ENCODE measurements at regions not wholly inside any gene's neighbourhood (a gene's known extent, or its start where the extent isn't known, plus 50 kb on each side); places are given as distances from the start of the nearest gene placed in this dataset.

DNA sequence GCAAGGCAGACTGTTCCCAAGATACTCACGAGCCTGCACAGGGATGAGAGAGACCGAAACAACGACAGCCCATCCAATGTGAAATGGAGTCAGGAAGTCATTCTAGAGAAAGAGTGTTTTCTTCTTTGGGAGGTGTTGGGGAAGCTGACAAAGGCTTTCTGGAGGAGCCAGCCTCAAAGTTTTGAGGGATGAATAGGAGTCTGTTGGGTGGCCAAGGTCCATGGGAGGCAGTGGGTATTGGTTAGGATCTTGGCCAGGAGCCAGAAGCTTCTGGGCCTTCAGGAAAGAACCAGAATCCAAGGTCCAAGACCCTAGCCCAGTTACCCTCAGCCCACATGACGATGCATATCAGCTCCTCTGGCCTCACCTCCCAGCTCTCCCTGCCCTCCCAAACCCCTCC lies 59.9 kb upstream of the SHISAL1 start:
- DNase-seq (ENCODE audit: low read depth in 2 of 2) = no peak
- Histone ChIP-seq H3K4me2 (ENCODE audit: extremely low read depth, insufficient read depth, low read length) (no peak overlapping the region), H3K36me3 (ENCODE audit: control insufficient read depth, insufficient read depth, low read length) (no peaks in the 10 kb centered on the region), H3K79me2 (ENCODE audit: control insufficient read depth, insufficient read depth, low read length) (no peaks in the 10 kb centered on the region), H3K9me3 (ENCODE audit: control insufficient read depth, insufficient read depth, low read depth, low read length) (no peaks in the 10 kb centered on the region), H3K4me1 (ENCODE audit: control insufficient read depth, extremely low read depth, insufficient read depth, low read length) (no peaks in the 10 kb centered on the region), H3K9ac (ENCODE audit: insufficient read depth, low read length) (no peak overlapping the region), H3K27me3 (ENCODE audit: control insufficient read depth, insufficient read depth, low read length) (no peaks in the 10 kb centered on the region), H3K27ac (ENCODE audit: insufficient read depth, low read length) (no peak overlapping the region), H2AFZ (ENCODE audit: low read length) (no peak overlapping the region), H4K20me1 (ENCODE audit: control insufficient read depth, extremely low read depth, insufficient read depth, low read length) (no peaks in the 10 kb centered on the region), H3K4me3 (replicated peaks in 1 of 4; ENCODE audit: control extremely low read depth in 1 of 4, insufficient read depth in 1 of 4, low read depth in 3 of 4, low read length in 4 of 4) (no peak overlapping the region)
- no peak for TF ChIP-seq EZH2 (IDR thresholded peaks at IDR 0.05; ENCODE audit: low read length, missing control alignments)
- no peak for TF ChIP-seq CTCF (conservative IDR thresholded peaks at IDR 0.05 in 1 of 2, IDR thresholded peaks at IDR 0.05 in 1 of 2; ENCODE audit: low read depth in 1 of 2, low read length in 2 of 2)

DNA sequence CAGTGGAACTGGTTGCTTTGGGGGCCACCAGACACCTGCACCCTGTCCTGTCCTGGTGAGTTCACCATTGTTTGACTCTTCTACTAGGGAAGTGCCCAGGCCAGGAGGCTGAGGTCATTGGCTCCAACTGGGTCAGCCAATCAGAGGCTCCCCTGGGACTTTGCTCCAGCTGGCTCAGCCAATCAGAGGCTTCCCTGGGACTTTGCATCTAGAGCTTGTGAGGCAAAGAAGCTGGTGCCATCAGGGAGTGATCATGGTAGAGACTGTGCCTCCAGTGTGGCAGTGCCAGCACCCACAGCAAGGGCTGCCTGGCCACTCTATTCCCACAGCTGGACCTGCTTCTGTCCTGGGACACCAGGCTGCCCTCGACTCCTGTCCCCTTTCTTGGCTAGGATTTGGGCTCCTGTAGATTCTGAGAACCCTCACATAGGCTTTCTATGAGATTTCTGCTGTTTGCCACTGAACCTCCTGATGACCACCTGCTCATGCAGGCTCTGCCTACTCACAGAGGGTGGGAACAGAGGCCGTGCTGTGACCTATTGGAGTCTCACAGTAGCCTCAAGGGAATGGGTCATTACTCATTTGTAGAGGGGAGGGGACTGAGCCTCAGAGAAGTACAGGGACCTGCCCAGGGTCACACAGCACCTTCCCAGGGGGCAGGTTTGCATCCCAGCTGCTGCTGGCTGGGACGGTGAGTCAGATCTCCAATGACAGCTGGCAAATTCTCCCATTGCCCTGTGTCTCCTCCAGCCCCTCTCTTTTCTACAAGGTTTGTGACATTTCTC lies 59.2 kb upstream of the SHISAL1 start:
- Histone ChIP-seq H3K4me1 (ENCODE audit: control insufficient read depth, extremely low read depth, insufficient read depth, low read length) (no peaks in the 10 kb centered on the region), H2AFZ (ENCODE audit: low read length) (no peak overlapping the region), H3K27ac (ENCODE audit: insufficient read depth, low read length) (no peak overlapping the region), H3K9me3 (ENCODE audit: control insufficient read depth, insufficient read depth, low read depth, low read length) (no peaks in the 10 kb centered on the region), H3K79me2 (ENCODE audit: control insufficient read depth, insufficient read depth, low read length) (no peaks in the 10 kb centered on the region), H4K20me1 (ENCODE audit: control insufficient read depth, extremely low read depth, insufficient read depth, low read length) (no peaks in the 10 kb centered on the region), H3K27me3 (ENCODE audit: control insufficient read depth, insufficient read depth, low read length) (no peaks in the 10 kb centered on the region), H3K4me2 (ENCODE audit: extremely low read depth, insufficient read depth, low read length) (no peak overlapping the region), H3K4me3 (replicated peaks in 1 of 4; ENCODE audit: control extremely low read depth in 1 of 4, insufficient read depth in 1 of 4, low read depth in 3 of 4, low read length in 4 of 4) (no peak overlapping the region), H3K36me3 (ENCODE audit: control insufficient read depth, insufficient read depth, low read length) (no peaks in the 10 kb centered on the region), H3K9ac (ENCODE audit: insufficient read depth, low read length) (no peak overlapping the region)
- no peak for DNase-seq (ENCODE audit: low read depth in 2 of 2)
- TF ChIP-seq EZH2 (IDR thresholded peaks at IDR 0.05; ENCODE audit: low read length, missing control alignments) (no peak), CTCF (conservative IDR thresholded peaks at IDR 0.05 in 1 of 2, IDR thresholded peaks at IDR 0.05 in 1 of 2; ENCODE audit: low read depth in 1 of 2, low read length in 2 of 2) (no peak)

DNA sequence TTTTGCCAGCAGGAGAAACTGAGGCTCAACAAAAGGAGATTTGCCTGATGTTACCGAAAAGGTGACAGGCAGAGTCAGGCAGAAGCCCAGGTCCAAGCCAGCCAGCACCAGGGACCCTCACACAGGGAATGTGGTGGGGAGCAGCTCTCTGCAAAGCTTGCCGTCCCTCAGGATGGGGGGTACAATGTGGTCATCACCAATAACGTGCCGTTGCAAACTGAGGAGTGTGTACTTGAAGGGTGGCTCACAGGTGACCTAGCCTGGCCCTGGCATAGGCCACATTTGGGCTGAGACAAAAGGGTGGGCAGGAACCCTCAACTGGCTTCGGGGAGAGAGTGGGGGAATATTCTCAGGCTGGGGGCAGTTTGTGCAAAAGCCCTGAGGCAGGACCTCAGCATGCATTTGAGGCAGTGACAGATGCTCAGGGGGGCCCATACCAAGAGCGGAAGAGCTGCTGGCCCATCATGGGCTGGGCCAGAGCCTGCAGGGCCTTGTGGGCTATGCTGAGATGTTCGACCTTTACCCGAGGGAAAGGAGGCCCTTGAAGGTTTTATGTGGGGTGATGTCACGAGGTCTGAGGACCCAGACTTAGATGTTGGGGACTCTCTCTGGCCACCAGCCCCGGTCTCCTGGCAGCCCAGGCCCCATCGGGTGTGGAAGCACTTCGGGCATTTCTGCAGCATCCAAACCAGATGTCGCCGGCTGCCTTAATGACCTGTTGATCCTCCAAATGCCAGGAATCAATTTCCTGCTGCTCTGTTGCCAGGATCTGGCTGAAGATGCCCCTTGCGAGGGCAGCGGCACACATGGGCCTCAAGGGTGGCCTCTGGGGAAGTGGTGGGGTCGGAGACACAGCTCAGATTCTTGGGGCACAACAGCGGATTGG lies 57.4 kb upstream of the SHISAL1 start:
- no peaks in the 10 kb centered on the region for H3K9me3 ChIP-seq (ENCODE audit: control insufficient read depth, insufficient read depth, low read depth, low read length)
- H3K27me3 ChIP-seq (ENCODE audit: control insufficient read depth, insufficient read depth, low read length) = no peaks in the 10 kb centered on the region
- no peak overlapping the region for H3K9ac ChIP-seq (ENCODE audit: insufficient read depth, low read length)
- H2AFZ ChIP-seq (ENCODE audit: low read length) = no peak overlapping the region
- H3K36me3 ChIP-seq (ENCODE audit: control insufficient read depth, insufficient read depth, low read length) = no peaks in the 10 kb centered on the region
- H4K20me1 ChIP-seq (ENCODE audit: control insufficient read depth, extremely low read depth, insufficient read depth, low read length) = no peaks in the 10 kb centered on the region
- H3K79me2 ChIP-seq (ENCODE audit: control insufficient read depth, insufficient read depth, low read length) = no peaks in the 10 kb centered on the region
- H3K4me1 ChIP-seq (ENCODE audit: control insufficient read depth, extremely low read depth, insufficient read depth, low read length) = no peaks in the 10 kb centered on the region
- no peak overlapping the region for H3K27ac ChIP-seq (ENCODE audit: insufficient read depth, low read length)
- no peak for DNase-seq (ENCODE audit: low read depth in 2 of 2)
- TF ChIP-seq CTCF (conservative IDR thresholded peaks at IDR 0.05 in 1 of 2, IDR thresholded peaks at IDR 0.05 in 1 of 2; ENCODE audit: low read depth in 1 of 2, low read length in 2 of 2) (no peak), EZH2 (IDR thresholded peaks at IDR 0.05; ENCODE audit: low read length, missing control alignments) (no peak)
- no peak overlapping the region for H3K4me3 ChIP-seq (replicated peaks in 1 of 4; ENCODE audit: control extremely low read depth in 1 of 4, insufficient read depth in 1 of 4, low read depth in 3 of 4, low read length in 4 of 4)
- H3K4me2 ChIP-seq (ENCODE audit: extremely low read depth, insufficient read depth, low read length) = no peak overlapping the region
